ENCODE measurements at regions not wholly inside any gene's neighbourhood (a gene's known extent, or its start where the extent isn't known, plus 50 kb on each side); places are given as distances from the start of the nearest gene placed in this dataset.

- no peak for TF ChIP-seq E2F4 (IDR thresholded peaks at IDR 0.05; ENCODE audit: low read depth, low read length)
- TF ChIP-seq POLR2AphosphoS5 (IDR thresholded peaks at IDR 0.05; ENCODE audit: low read length) = no peak
- TF ChIP-seq ZNF622 (IDR thresholded peaks at IDR 0.05) = no peak
- no peak for TF ChIP-seq BCL3 (IDR thresholded peaks at IDR 0.05; ENCODE audit: borderline replicate concordance, insufficient read depth, low read depth, low read length, poor library complexity, severe bottlenecking)
- no peak for TF ChIP-seq CREM (IDR thresholded peaks at IDR 0.05; ENCODE audit: low read depth)
- TF ChIP-seq CBX5 (IDR thresholded peaks at IDR 0.05; ENCODE audit: low read depth) = no peak
- TF ChIP-seq STAT3 (IDR thresholded peaks at IDR 0.05; ENCODE audit: low read depth, low read length) = no peak
- TF ChIP-seq E4F1 (IDR thresholded peaks at IDR 0.05; ENCODE audit: borderline replicate concordance, partially characterized antibody) = no peak
- TF ChIP-seq IRF3 (IDR thresholded peaks at IDR 0.05) = no peak
- TF ChIP-seq YBX1 (IDR thresholded peaks at IDR 0.05) = no peak
- no peak for TF ChIP-seq DPF2 (IDR thresholded peaks at IDR 0.05)
- TF ChIP-seq JUNB (IDR thresholded peaks at IDR 0.05) = no peak
- TF ChIP-seq TCF7 (IDR thresholded peaks at IDR 0.05; ENCODE audit: borderline replicate concordance) = no peak
These were observed 1265.1 kb upstream of the CHAC2 start (continued) for GRCh38 chr2:52502476-52502860.
